Activated naive CD4-positive, alpha-beta T cell treated with anti-CD3 and anti-CD28 coated beads, Interleukin-2, amount 50 U/mL, for 16 hours (primary cell): ENCODE measurements at regions not wholly inside any gene's neighbourhood (a gene's known extent, or its start where the extent isn't known, plus 50 kb on each side); places are given as distances from the start of the nearest gene placed in this dataset.
"Not testable (repeated sequence)": the region's sequence is repeated elsewhere in the genome, so short reads cannot be mapped to it uniquely, and the experiment has no call there.

Experiments used
- DNase-seq: peaks from one replicate; pipeline ENCODE4 v3.0.0-alpha.2; 2020

DNA sequence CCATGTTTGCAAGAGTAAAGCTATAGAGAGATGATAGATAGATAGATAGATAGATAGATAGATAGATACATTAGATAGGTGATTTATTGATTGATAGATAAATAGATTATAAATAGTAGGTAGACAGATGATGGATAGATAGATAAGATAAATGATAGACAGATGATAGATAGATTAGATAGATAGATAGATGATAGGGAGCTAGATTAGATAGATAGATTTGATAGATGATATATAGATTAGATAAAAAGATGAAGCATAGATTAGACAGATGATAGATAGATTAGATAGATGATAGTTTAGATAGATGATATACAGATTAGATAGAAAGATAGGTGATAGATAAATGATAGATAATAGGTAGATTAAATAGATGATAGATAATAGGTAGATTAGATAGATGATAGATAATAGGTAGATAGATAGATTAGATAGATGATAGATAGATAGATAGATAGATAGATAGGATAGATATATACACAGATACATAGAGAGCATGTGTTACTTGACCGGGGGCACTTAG lies 243.3 kb upstream of the FOXK1 start:
- DNase-seq, result no peak

DNA sequence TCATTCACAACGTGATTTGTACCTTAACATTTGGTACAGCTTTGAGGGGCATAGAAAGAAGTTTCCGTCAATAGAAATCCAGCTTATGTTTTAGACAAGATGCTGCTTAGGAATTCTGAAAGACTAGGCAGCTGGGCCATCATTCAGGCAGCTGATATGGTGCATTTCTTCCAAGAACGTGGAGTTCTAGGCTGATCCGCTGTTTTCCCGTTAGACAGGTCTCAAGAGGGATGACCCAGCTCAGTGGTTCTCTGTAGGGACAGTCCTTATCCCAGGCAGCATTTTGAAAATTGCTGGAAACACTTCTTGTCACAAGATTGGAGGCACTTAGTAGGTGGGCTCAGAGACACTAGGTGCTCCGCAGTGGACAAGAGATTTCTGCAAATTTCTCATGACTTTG lies 242.7 kb upstream of the FOXK1 start:
- DNase-seq, result no peak

DNA sequence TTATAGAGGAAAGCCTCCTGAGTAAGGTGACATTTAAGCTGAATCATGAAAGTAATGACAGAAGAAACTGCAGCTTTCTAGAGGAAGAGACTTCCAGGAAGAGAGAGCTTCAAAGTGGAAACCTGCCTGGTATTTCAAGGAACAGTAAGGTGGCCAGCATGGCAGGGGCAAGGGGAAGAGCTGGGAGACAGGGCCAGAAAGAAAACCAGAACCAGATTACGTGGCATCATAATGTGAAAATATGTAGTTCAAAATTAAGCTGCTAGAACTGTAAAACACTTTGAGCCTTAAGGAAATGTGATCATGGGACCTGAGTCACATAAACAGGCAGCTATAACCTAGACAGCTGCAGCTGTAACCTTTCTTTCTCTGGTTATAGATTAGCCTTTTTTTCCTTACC lies 238.0 kb upstream of the FOXK1 start:
- DNase-seq, result no peak

DNA sequence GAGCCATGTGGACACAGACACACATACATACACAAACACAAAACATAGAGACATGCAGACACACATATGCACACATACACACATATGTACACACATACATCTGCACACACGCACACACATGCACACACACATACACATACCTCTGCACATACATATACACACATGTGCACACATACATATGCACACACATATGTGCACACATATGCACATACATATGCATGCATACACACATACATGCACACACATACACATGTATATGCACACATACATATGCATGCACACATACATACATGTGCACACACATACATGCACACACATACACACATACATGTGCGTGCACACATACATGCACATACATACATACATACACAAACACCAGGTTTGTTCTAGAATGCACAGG lies 236.3 kb upstream of the FOXK1 start:
- DNase-seq, result no peak

DNA sequence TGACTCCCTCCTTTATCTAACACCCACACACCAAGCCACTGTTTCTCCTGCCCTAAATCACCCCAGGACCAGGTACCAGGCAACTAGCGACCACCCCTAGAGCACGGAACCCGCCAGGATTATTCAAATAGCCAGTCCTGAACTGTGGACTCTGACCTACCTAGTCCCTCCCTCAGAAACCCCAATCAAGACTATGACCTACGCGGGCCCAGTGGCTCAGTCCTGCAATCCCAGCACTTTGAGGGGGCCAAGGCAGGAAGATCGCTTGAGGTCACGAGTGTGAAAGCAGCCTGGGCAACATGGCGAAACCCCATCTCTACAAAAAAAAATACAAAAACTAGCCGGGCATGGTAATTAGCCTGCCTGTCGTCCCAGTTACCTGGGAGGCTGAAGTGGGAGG lies 232.8 kb upstream of the FOXK1 start:
- DNase-seq, result no peak

DNA sequence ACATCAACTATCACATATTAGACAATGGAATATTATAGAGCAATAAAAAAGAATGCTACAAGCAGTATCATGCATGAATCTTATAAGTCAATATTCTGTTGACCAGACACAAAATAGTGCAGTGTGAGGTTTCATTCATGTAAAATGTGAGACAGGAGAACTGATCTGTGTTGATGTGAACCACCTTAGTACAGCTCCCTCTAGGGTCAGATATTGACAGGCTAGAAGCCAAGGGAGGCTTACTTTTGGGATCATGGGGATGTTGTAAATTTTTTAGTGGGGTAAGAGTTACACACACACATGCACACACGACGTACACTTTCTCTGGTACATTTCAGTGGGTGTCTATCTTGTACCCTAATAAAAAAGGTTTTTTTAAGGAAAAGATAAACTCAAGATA lies 231.6 kb upstream of the FOXK1 start:
- DNase-seq, result no peak

DNA sequence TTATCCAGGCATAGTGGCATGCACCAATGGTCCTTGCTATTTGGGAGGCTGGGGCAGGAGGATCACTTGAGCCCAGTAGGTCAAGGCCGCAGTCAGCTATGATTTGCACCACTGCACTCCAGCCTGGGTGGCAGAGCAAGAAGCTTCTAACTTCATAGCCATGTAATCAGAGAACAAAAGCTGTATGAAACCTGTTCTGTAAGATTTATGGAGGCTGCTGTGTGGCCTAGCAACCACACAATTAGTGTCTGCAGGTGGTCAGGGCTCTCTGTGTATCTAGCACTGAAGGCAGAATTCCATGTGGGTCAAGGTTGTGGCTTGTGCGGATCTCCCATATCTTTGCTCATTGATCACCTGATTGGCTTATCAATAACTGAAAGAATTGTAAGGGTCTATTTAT lies 221.5 kb upstream of the FOXK1 start:
- no peak for DNase-seq

DNA sequence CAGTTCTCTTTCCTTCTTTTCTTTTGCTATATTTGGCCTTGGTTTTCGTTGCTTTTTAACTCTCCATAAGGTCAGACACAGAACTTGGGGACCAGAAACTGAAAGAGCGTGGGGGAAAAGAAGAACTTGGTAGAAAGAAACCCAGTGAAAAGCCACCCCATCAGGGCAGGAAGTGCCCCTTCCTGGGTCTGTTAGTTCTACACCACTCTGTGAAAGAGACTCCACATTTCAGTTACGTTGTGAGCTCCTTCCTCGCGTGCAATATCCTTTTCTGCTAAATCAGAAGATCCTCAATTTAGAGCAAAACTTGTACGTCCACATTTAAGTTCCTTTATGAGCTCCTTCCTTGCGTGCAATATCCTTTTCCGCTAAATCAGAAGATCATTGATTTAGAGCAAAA lies 220.6 kb upstream of the FOXK1 start:
- DNase-seq, result no peak

DNA sequence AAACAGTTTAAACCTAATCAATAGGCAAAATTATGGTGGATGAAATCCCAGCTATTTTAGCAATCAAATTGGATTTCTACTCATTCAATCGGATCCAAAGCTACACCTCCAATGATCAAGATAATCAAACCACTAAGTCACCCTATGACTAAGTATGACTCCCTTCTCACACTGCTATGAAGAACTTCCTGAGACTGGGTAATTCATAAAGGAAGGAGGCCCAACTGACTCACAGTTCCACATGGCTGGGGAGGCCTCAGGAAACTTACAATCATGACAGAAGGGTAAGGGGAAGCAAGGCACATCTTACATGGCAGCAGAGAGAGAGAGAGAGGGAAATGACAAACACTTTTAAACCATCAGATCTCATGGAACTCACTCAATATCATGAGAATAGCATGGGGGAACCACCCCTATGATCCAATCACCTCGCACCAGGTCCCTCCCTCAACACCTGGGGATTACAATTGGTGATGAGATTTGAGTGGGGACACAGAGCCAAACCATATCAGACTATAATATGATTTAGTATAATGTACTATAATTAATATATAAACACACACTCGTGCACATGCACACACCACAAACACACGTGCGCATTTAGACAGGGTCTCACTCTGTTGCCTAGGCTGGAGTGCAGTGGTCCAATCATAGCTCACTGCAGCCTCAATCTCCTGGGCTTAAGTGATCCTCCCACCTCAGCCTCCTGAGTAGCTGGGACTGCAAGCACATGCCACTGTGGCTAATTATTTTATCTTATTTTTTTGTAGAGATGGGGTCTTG lies 213.6 kb upstream of the FOXK1 start:
- DNase-seq, result no peak

DNA sequence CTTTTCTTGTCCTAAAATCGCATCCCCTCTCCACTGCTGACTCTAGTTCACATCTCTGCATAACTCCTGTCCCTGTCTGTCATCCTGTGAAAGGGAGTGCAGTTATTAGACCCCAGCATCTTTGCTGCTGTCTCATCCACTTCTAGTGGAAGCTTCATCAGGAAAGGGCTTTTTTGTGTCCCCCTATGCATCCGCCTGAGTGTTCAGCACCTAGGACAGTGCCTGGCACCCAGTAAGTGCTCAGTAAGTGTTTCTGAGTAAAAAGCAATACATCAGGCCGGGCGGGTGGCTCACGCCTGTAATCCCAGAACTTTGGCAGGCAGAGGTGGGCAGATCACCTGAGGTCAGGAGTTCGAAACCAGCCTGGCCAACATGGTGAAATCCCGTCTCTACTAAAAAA lies 211.8 kb upstream of the FOXK1 start:
- DNase-seq, result no peak

DNA sequence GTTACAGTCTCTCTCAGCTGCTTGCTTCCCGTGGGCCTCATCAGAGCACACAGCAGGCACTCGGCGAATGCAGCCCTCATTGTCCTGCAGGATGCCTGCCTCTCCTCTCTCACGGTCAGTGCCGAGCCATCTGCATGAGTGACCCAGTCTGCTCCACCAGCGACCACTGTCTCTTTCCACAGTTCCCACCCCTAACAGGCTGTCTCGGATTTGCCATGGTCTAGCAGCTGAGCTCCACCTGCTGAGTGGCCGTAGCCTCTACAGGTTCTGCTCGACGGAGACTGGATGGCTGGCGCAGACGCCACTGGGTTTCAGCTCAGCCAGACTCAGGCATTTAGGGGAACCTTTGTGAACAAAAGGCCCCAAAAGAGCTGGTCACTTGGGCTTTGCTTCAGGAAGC lies 209.4 kb upstream of the FOXK1 start:
- DNase-seq, result no peak

DNA sequence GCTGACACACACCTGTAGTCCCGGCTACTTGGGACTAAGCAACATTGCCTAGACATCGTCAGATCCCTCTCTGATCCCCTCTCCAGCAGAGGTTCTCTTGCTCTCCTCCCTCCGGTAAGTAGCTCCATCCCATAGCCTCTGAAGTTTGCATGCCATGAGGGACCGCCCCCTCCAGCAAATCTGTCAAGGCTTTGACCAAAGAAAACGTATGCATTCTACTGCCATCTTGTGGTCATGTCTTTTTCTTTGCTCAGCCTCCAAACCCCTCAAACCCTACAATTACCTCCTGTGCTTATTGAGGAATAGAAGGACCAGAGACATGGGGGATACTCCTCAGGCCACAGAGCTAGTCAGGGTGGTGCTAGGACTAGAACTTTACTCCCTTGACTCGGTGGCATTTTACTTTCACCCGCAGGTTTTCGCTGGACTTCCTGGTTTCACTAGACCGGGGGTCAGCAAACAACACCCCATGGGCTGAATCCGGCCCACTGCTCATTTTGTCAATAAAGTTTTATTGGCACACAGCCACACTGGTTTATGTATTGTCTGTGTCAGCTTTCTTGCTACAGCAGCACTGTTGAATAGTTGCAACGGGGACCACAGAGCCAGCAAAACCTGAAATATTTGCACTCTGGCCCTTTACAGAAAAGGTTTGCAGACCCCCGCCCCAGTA lies 202.6 kb upstream of the FOXK1 start:
- no peak for DNase-seq

DNA sequence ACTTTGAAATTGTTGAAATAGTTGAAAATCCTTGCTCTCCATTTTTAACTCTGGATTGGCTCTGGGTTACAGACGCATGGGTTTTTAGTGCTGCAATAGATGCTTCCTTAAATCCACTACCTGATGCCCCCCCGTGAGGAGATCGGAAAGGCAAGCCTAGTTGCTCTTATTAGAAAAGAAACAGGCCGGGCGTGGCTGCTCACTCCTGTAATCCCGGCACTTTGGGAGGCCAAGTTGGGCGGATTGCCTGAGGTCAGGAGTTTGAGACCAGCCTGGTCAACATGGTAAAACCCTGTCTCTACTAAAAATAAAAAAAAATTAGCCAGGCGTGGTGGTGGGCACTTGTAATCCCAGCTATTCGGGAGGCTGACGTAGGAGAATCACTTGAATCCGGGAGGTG lies 202.0 kb upstream of the FOXK1 start:
- not testable (repeated sequence) for DNase-seq

DNA sequence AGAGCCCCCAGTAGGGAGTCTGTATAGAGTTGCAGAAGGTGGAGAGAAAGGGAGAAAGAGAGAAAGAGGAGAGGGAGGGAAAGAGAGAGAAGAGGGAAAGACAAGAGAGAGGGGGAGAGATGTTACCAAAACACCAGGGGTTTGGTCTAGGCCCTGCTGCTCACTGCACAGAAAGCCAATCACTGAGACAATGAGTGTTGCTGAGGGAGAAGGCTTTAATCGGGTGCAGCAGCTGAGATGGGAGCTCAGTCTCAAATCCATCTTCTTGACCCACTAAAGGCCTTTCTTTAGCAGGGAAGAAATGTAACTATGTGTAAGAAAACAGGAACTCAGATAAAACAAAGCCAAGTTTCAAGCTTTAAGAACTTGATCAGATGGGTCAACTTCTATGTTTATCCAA lies 198.2 kb upstream of the FOXK1 start:
- DNase-seq, result no peak

DNA sequence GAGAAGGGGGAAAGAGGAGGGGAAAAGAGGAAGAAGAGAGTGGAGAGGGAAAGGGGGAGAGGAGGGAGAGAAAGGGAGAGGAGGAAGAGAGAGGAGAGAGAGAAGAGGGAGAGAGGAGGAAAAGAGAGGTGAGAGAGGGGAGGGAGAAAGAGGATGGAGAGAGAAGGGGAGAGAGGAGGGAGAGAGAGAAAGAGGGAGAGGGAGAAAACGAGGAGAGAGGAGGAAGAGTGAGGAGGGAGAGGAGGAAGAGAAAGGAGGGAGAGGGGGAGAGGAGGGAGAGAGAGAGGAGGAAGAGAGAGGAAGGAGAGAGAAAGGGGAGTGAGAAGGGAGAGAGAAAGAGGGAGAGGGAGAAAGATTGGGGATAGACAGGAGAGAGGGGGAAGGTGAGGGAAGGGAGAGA lies 197.6 kb upstream of the FOXK1 start:
- DNase-seq, result no peak

DNA sequence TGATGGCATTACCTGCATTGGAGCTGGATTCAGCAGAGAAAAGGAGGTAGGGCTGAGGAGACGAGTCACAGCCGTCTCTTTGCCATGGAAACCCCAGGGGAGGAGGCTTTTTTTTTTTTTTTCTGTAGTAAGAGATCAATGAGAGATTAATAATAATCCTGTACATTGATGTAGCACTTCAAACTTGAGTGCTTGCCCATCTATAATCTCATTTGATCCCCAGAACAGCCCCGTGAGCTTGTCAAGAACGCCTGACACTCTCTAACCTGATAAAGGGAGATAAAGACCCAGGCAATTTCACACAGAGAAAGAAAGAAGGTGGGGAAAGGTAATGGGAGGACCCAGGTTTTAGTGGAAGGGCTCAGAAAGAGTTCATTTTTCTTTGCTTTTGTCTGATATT lies 195.2 kb upstream of the FOXK1 start:
- no peak for DNase-seq

DNA sequence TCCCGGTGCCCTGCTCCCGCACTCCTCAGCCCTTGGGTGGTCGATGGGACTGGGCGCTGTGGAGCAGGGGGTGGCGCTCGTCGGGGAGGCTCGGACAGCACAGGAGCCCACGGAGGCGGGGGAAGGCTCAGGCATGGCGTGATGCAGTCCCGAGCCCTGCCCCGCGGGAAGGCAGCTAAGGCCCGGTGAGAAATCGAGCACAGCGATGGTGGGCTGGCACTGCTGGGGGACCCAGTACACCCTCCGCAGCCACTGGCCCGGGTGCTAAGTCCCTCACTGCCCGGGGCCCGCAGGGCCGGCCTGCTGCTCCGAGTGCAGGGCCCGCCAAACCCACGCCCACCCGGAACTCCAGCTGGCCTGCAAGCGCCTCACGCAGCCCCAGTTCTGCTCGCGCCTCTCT lies 185.2 kb upstream of the FOXK1 start:
- not testable (repeated sequence) for DNase-seq

DNA sequence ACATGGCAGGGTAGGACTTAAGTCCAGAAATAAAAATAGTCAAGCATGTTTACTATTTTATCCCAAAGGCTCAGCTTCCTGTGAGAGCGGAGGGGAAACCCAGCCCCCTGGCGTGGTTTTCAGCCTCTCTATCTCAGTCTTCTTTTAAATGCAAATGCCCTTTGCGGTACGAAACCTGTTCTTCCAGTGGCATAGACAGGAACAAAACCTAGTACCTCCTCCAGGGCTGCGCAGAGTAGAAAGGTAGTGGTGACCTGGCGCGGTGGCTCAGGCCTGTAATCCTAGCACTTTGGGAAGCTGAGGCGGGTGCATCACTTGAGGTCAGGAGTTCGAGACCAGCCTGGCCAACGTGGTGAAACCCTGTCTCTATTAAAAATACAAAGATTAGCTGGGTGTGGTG lies 181.3 kb upstream of the FOXK1 start:
- no peak for DNase-seq

DNA sequence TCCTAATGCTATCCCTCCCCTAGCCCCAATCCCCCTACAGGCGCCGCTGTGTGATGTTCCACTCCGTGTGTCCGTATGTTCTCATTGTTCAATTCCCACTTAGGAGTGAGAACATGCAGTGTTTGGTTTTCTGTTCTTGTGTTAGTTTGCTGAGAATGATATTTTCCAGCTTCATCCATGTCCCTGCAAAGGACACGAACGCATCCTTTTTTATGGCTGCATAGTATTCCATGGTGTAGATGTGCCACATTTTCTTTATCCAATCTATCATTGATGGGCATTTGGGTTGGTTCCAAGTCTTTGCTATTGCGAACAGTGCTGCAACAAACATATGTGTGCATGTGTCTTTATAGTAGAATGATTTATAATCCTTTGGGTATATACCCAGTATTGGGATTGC lies 174.2 kb upstream of the FOXK1 start:
- not testable (repeated sequence) for DNase-seq

DNA sequence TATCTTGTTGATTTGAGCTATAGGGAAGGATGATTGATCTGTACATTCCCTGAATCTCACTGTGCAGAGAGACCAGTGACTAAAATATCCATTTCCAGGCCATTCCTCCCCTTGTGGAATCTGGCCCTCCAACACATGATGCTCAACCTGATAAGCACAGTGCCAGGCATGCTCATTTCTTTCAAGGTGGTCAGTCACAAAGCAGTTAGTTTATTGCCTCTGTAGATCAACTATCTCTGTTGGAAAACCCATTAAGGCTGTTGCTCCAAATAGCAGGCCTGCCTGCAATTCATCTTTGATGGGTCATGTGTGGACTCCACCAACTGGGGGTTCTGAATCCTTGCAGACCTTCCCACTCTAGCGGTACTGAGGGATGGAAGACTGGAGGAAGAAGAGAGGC lies 168.6 kb upstream of the FOXK1 start:
- DNase-seq, result no peak

DNA sequence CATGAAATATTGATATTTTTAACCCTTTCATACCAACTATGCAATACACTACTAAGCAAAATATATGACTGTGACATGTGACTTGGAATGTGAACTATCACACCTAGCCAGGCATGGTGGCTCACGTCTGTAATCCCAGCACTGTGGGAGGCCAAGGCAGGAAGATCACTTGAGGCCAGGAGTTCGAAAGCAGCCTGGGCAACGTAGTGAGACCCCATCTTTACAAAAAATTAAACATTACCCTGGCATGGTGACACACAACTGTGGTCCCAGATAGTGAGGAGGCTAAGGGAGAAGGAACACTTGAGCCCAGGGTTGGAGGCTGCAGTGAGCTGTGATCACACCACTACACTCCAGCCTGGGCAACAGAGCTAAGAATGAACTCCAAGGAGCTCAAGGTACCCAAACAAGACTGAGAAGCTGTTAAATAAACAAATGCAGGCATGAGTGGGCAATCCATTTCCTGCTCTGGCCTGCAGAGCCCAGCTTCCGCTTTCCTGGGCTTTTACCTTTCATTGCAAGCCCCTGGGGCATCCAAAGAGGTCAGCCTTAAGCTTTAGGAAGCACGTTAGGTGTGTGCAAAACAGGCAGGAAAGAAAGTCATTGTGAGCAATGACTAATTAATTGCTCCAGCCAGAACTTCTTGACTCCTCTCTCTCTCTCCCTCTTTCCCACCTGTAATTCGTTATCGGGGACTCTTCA lies 162.1 kb upstream of the FOXK1 start:
- DNase-seq, result no peak

DNA sequence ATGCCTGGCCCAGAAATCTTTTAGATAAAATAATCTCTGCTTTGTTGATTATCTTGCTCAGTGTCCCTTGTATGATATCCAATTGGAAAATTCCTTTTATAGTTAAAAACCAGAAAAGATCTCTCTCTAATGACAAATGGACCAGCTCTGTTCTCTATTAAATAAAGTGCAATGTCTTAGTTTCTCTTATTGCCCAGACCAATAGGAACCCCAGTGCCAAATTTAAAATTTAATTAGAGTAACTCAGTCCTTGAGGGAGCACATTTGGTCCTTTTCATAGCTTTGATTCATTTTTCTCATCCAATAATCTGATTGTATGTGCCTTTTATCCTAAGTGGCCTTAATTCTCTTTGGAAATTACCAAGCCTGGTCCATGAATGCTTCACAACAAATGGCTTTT lies 158.9 kb upstream of the FOXK1 start:
- DNase-seq, result no peak

DNA sequence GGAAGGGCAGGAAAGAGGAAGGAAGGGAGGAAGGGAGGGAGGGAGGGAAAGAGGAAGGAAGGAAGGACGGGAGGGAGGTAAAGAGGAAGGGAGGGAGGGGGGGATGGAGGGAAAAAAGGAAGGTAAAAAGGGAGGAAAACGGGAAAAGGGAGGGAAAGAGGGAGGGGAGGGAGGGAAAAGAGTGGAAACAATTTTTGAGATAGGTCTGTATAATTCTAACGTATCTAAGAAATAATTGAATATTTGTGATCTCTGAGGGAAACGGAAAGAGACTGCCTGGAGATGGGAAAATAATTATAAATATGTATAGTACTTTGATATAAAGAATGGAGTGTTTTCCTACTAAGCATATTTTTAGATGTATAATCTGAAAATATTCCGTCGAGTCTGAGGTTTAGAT lies 158.2 kb upstream of the FOXK1 start:
- no peak for DNase-seq

DNA sequence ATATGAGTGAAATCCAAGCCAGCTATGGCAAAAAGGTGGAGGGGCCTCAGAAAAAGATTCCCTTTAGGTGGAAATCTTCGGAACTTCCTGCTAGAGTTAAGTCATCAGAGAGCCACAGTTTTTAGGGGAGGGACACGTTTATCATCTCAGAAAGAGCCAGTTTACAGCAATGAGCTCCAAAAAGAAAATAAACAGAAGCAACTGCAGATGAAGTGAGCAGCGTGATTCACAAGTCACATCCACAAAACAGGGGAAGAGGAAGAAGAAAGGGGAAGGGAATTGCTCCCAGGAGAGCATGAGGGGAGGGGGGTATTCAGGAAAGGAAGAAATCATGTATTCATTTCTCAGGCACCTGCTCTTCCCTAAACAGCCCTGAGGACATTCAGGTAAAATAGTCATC lies 156.2 kb upstream of the FOXK1 start:
- DNase-seq, result no peak
